H1 (cell line): ENCODE measurements at regions not wholly inside any gene's neighbourhood (a gene's known extent, or its start where the extent isn't known, plus 50 kb on each side); places are given as distances from the start of the nearest gene placed in this dataset.

Experiments
- ATF3 ChIP-seq: IDR thresholded peaks from 2 replicates; pipeline ENCODE4 v1.6.1; 2011; ENCODE audit warnings: low read depth, mild to moderate bottlenecking, low read length; ENCODE audit not compliant: insufficient read depth
- CBX8 ChIP-seq: fragments of 300-800, 300-1000 bp; sonication (generic); IDR thresholded peaks from 2 replicates; pipeline ENCODE4 v1.7.1; 2016; ENCODE audit warnings: low read depth, low read length, borderline replicate concordance
- CHD7 ChIP-seq: fragments of 300-600 bp; sonication (generic); IDR thresholded peaks from 2 replicates; pipeline ENCODE4 v1.7.1; 2012; ENCODE audit warnings: low read length, moderate library complexity, mild to moderate bottlenecking, inconsistent platforms; ENCODE audit not compliant: insufficient replicate concordance
- GABPA ChIP-seq: IDR thresholded peaks from 2 replicates; pipeline ENCODE4 v1.6.1; 2011; ENCODE audit warnings: mild to moderate bottlenecking, low read length, moderate library complexity, borderline replicate concordance; ENCODE audit not compliant: insufficient read depth
- KDM1A ChIP-seq: fragments of 200-600, 300-600 bp; sonication (generic); IDR thresholded peaks from 2 replicates; pipeline ENCODE4 v1.7.1; 2016; ENCODE audit warnings: mild to moderate bottlenecking, low read length, borderline replicate concordance
- KDM5A ChIP-seq: fragments of 200-600 bp; IDR thresholded peaks from 2 replicates; pipeline ENCODE4 v1.7.1; 2012; ENCODE audit warnings: mild to moderate bottlenecking, low read length, inconsistent platforms, mixed read lengths
- NRF1 ChIP-seq: IDR thresholded peaks from 2 replicates; pipeline ENCODE4 v1.6.1; 2011; ENCODE audit warnings: mild to moderate bottlenecking, low read depth, low read length, improper control_type of control experiment
- POLR2AphosphoS5 ChIP-seq: IDR thresholded peaks from 2 replicates; pipeline ENCODE4 v1.6.1; 2011; ENCODE audit warnings: low read depth, low read length
- SP1 ChIP-seq: IDR thresholded peaks from 2 replicates; pipeline ENCODE4 v1.6.1; 2011; ENCODE audit warnings: low read depth, low read length
- SP2 ChIP-seq: IDR thresholded peaks from 2 replicates; pipeline ENCODE4 v1.6.1; 2012; ENCODE audit warnings: mild to moderate bottlenecking, low read length, inconsistent platforms
- TCF12 ChIP-seq: IDR thresholded peaks from 2 replicates; pipeline ENCODE4 v1.6.1; 2011; ENCODE audit warnings: low read depth, mild to moderate bottlenecking, low read length
- YY1 ChIP-seq: IDR thresholded peaks from 2 replicates; pipeline ENCODE4 v1.6.1; 2011; ENCODE audit warnings: low read depth, mild to moderate bottlenecking, low read length

- TF ChIP-seq CHD7 (no peak), TCF12 (no peak), NRF1 (no peak), GABPA (no peak), CBX8 (no peak), KDM5A (no peak), SP2 (no peak), POLR2AphosphoS5 (no peak), SP1 (no peak), KDM1A (no peak), YY1 (no peak), ATF3 (no peak)
Measured at GRCh38 chr11:8763070-8763685, 80.6 kb downstream of the RPL27A start (continued).
